Anterior cingulate cortex (tissue), 58 donors: ENCODE measurements at regions not wholly inside any gene's neighbourhood (a gene's known extent, or its start where the extent isn't known, plus 50 kb on each side); places are given as distances from the start of the nearest gene placed in this dataset.
A peak's percentile ranks its signal among the peaks of the same experiment; 100 is the strongest.
"Not testable (repeated sequence)": the region's sequence is repeated elsewhere in the genome, so short reads cannot be mapped to it uniquely, and the experiment has no call there.

ENCODE experiments used
- DNase-seq, 58 donors: peaks; one replicate each; lab custom pipeline; 2025; lab: John Stamatoyannopoulos, UW

DNA sequence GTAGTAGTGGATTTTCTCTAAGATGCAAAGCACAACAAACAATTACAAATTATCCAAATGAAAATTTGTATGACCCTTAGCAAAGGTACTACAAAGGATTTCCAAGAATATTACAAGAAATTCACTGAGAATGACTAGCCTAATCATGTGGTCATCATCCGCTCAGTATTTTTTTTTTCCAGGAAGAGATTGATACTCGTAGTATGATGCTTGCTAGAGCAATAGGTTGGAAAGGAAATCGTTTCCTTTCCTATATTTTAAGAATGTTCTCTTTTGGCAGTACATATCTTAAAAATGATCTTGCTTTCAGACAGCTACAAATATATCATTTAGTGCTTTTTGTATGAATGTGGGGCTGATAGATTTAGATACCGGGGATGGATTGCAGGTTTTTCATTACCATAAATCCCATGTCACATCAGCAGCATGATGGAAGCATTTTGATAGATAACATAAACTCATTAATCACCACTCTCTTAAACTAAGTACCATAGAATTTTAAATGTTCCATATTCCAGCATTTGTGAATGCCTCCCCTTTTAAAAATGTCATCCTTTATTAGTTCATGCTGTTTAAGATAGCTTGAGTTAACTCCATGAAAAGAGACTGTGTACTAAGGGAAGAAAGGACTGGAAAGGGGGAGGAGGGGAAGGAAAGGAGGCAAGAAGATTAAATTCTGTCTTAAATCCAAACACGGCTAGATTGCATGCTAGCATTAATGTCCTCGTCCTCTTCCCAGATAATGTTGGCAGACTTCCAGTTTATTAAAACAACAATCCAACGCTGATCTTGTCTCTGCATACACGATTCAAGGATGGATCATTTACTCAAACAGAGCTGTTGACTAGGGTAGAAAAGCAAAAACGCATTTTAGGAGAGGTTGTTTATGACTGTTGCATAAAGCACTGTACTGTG lies 311.7 kb upstream of the ZNF608 start:
- no peak for DNase-seq

- DNase-seq = no peak
Observed at GRCh38 chr5:125059255-125060002, 313.0 kb upstream of the ZNF608 start.

GRCh38 chr5:125061726-125062125 lies 315.3 kb upstream of the ZNF608 start:
- no peak for DNase-seq

GRCh38 chr5:125064621-125065438 lies 318.4 kb upstream of the ZNF608 start:
- DNase-seq = no peak

DNA sequence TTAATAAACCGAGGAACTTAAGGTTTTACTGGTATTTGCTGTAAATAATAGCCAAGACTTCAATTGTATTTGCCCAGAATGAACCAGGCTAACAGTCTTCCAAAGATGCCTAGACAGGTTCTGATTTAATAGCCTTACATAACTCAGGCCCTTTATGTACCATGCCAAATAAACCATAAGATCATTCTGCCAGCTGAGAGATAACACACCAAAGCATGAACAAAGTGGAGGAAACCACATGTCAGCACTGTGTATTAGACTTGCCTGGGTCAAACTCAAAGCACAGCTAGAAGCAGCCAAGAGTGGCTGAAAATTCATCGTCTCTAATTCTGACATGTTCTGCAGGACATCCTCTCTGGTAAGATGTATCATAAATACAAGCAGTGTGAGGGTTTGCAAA lies 319.3 kb upstream of the ZNF608 start:
- DNase-seq = no peak

DNA sequence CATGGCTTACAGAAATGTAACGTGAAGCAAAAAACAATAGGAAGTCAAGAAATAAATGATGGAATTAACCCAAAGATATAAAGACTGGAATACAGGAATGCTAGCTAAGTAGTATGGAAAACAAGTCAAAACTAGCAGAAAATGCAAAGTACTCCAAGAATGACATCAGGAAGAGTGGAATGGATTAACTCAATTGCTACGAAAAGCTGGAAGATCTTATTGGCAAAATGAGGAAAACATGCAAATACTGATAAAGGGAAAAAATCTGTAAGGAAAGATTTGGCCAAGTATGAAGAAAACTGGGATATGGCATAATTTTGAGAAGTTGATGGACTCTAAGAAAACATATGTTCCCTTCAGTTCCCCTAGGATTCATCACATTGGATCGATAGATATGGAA lies 324.5 kb upstream of the ZNF608 start:
- DNase-seq = no peak

DNA sequence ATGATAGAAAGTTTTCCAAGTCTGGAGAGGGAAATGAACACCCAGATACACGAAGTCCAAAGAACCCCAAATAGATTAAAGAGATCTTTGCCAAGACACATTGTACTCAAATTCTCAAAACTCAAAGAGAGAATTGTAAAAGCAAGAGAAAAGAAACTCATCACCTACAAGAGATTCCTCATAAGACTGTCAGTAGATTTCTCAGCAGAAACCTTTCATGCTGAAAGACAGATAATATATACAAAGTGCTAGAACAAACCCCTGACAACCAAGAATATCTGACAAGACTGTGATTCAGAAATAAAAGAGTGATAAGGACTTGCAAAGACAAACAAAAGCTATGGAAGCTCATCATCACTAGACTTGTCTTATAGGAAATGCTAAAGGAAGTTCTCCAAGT lies 326.7 kb upstream of the ZNF608 start:
- no peak for DNase-seq

DNA sequence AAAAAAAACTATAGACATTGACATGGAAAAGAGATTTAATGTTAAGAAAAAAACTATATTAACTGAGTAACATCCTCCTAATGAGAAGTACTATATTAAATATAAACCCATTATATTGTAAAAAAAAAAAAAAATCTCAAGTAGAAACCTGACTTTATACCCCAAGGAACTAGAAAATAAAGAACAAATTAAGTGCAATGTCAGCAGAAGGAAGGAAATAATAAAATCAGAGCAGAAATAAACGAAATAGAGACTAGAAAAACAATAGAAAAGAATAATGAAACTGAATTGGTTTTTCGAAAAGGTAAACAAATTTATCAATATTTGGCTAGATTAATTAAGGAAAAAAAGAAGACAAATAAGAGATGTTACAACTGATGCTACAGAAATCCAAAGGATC lies 329.1 kb upstream of the ZNF608 start:
- DNase-seq = no peak

- DNase-seq = not testable (repeated sequence)
Observed at GRCh38 chr5:125079028-125079427, 332.6 kb upstream of the ZNF608 start.

DNA sequence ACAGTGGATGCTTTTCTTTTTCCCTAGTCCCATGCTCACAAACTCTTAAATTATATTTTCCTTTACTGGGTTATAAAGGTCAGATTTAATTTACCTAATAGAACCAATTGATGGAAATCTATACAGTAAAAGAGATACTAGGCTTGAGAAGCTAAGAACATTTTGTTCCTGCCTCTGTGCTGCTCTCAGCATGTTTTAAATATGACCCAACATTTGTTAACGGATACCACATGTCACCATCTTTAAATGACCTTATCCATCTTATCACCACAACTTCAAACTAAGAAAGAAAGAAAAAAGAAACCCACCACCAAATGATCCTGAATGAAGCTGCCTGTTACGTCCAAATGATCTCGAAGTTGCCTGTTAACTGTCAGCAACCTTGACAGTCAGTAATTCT lies 334.7 kb upstream of the ZNF608 start:
- no peak for DNase-seq

- no peak for DNase-seq
Observed at GRCh38 chr5:125083981-125084380, 337.5 kb upstream of the ZNF608 start.

DNA sequence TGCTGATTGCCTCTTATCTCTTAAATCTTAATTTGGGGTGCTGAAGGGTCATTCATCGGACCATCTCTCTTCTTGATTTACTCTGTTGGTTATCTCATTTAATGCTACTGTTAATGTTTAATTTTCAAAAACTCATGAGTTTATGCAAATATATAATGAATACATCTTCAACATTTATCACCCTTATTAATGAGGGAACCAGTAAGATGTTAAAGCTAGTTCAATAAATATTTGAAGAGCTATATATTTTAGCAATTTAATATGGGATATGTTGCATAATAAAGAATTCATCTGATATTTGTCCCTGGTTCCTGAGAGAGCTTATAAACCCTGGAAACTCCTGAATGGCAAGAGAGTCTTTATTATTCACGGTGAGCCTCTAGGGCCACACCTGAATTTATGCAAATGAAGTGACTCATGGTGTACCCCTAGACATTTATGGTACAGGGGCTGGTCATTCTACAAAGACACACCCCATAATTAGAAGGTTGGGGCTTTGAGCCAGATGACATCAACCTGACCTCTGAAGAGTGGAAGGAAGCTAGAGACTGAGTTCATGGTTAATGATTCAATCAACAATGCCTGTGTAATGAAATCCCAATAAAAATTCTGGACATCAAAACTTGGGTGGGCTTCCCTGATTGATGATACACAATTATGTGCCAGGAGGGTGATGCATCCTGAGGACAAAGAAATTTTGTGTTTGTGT lies 339.5 kb upstream of the ZNF608 start:
- no peak for DNase-seq

GRCh38 chr5:125088522-125089105 lies 342.2 kb upstream of the ZNF608 start:
- no peak for DNase-seq

DNA sequence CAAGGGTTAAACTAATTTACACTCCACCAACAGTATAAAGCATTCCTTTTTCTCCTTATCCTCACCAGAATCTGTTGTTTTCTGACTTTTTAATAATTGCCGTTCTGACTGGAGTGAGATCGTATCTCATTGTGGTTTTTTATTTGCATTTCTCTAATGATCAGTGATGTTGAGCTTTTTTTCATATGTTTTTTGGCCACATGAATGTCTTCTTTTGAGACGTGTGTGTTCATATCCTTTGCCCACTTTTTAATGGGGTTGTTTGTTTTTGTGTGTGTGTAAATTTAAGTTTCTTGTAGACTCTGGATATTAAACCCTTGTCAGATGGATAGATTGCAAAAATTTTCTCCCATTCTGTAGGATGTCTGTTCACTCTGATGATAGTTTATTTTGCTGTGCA lies 345.7 kb upstream of the ZNF608 start:
- not testable (repeated sequence) for DNase-seq

DNA sequence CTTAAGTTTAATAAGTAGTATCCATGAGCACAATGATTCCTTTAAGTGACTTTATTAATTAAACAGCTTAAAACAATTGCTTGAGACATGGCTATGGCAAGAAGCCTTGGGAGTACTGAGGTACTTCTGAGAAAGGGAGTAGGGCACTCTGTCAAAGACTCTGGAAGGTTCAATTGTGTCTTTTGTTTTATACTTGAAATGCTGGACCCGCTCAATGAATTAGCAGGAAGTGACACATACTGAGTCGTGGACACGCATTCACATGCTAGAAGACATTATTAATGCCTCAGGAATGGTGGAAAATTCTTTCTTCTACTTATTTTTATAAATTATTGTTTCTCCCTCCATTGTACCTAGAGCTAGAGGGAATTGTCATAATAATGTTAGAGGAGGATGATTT lies 347.3 kb upstream of the ZNF608 start:
- DNase-seq = peak in 1 of 58 donors; percentile 1

GRCh38 chr5:125100342-125100741 lies 353.9 kb upstream of the ZNF608 start:
- DNase-seq = no peak

DNA sequence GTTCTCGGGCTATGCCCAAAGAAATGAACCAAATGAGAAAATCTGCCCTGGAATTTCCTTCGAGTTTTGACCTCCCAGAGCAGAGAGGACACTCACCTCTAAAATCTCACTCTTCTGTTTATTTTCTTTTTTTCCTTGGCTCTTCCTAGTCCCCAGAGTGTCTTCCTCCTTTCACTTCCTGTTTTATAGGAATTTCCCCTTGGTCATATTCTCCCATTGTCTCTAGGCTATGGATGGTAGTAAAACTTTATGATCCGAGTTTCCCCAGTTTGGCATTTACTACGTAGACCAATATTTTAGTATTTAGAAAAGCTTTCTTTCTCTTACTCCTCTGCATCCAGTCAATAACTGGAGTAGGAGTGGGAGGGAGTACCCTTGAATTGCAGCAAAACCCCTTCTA lies 354.5 kb upstream of the ZNF608 start:
- DNase-seq = no peak

DNA sequence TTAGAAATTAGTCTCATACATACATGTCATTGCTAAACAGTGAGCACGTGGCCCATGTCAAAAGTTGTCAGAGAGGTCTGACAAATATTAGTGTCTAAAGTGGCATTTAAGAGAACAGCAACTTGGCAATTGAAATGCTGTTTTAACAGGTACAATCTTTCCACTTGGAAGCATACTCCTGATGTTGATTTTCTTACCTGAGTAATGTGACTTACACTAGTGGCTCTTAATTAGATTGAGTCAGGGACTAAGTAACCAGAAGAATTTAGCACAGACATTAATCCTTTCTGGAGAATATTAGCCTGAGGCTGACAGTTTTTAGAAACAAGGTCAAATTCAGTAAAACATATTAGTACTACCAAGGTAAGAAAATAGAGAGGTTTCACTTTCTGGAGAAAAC lies 357.0 kb upstream of the ZNF608 start:
- DNase-seq = no peak

- DNase-seq = no peak
Observed at GRCh38 chr5:125106271-125106670, 359.8 kb upstream of the ZNF608 start.

- DNase-seq = no peak
Observed at GRCh38 chr5:125106881-125107280, 360.4 kb upstream of the ZNF608 start.
